Heart left ventricle (tissue), 16 donors: ENCODE measurements at regions not wholly inside any gene's neighbourhood (a gene's known extent, or its start where the extent isn't known, plus 50 kb on each side); places are given as distances from the start of the nearest gene placed in this dataset.

Source experiments
- ATAC-seq, 4 donors: fragments of 200-7000 bp; cut with Tn5 transposase; one replicate each; pipeline ENCODE4 v1.9.1; 2020 to 2022; ENCODE audit warnings: moderate library complexity in 4 of 4, mild to moderate bottlenecking in 3 of 4, moderate number of reproducible peaks in 1 of 4
- DNase-seq, 5 donors: peaks; one replicate each; pipeline ENCODE4 v3.0.0-alpha.2; 2020
- H3K27ac ChIP-seq, 12 donors: fragments of 200-600 bp; sonication (generic) in 4 of 12; one replicate each; pipeline versions ENCODE4 v1.5.0 to v1.8.0; 2016 to 2022; ENCODE audit warnings: mild to moderate bottlenecking in 2 of 12
- H3K27me3 ChIP-seq, 9 donors: fragments of 200-600 bp; sonication (generic) in 2 of 9; one replicate each; pipeline versions ENCODE4 v1.5.1 to v1.8.0; 2016 to 2022; ENCODE audit warnings: mild to moderate bottlenecking in 3 of 9
- H3K36me3 ChIP-seq, 9 donors: fragments of 200-600 bp; sonication (generic) in 2 of 9; one replicate each; pipeline versions ENCODE4 v1.5.0 to v1.8.0; 2018 to 2022; ENCODE audit warnings: mild to moderate bottlenecking in 2 of 9
- H3K4me1 ChIP-seq, 12 donors: fragments of 200-600 bp; sonication (generic) in 4 of 12; one replicate each; pipeline versions ENCODE4 v1.5.0 to v1.8.0; 2016 to 2022; ENCODE audit warnings: mild to moderate bottlenecking in 3 of 12
- H3K4me3 ChIP-seq, 12 donors: fragments of 200-600 bp; sonication (generic) in 4 of 12; one replicate each; pipeline versions ENCODE4 v1.5.0 to v1.8.0; 2017 to 2022; ENCODE audit warnings: mild to moderate bottlenecking in 9 of 12, moderate library complexity in 4 of 12
- H3K9me3 ChIP-seq, 12 donors: fragments of 200-600 bp; sonication (generic) in 4 of 12; one replicate each; pipeline versions ENCODE4 v1.5.0 to v1.8.0; 2016 to 2022; ENCODE audit warnings: mild to moderate bottlenecking in 1 of 12
- POLR2A ChIP-seq, 2 donors: fragments of 450-650 bp; IDR thresholded peaks; one replicate each; pipeline ENCODE4 v1.6.1; 2017; ENCODE audit warnings: antibody characterized with exemption in 2 of 2, mild to moderate bottlenecking in 2 of 2, moderate library complexity in 2 of 2
- WGBS, 4 donors: extraction: QIAGEN DNeasy Blood & Tissue Kit in 2 of 4; methylation state at CpG; one replicate each; pipeline versions ENCODE4 v1.1.5 to v1.1.7; 2013 to 2018; 5-methylcytosine and 5-hydroxymethylcytosine counted together
- intact Hi-C, 10 donors: fragments of 100-400 bp; cut with DNase I; formaldehyde crosslinking; loops; one replicate each; pipeline versions ENCODE4 v1.11.1 to v1.14.2; 2022
- TF ChIP-seq, protein P1 (sequence below), 12 donors: fragments of 200-600 bp; sonication (generic) in 4 of 12; IDR thresholded peaks; one replicate each; pipeline versions ENCODE4 v1.5.0 to v1.8.0; 2018 to 2022; ENCODE audit warnings: antibody characterized with exemption in 12 of 12, mild to moderate bottlenecking in 5 of 12
- donor health status: ischemic (EF 13 %, LVEDD 7.1; RV severe dilation, severe dysfunction).
- donor health status: healthy with polysubstance abuse.
- donor health status: DM: no; HTN: yes; CAD: no.
- donor health status: DM: no; HTN: no; CAD: no.
- donor health status: ischemic (EF 25% LVEDD 6.9; RV normal size, moderate dysfunction).
- donor health status: ischemic (EF 25% LVEDD 5.7; RV mildly dilated, moderate dysfunction).
- donor health status: healthy.
- donor health status: DM: yes; HTN: yes; CAD: no.
- donor health status: ischemic (EF 35%, LVEDD 5.7; RV mildly dilated, moderate dysfunction).
- donor health status: nonischemic (EF 11% LVEDD 7.7; RV severe dilation, severe dysfunction).
- donor health status: DM: yes; HTN: yes; CAD: no.
- donor health status: PGD.
- donor health status: ischemic (EF 29% LVEDD 5.4; RV normal size, mild dysfunction).
- donor health status: nonischemic (EF 23%, LVEDD 6.1; RV moderate dilation, normal function).

DNA sequence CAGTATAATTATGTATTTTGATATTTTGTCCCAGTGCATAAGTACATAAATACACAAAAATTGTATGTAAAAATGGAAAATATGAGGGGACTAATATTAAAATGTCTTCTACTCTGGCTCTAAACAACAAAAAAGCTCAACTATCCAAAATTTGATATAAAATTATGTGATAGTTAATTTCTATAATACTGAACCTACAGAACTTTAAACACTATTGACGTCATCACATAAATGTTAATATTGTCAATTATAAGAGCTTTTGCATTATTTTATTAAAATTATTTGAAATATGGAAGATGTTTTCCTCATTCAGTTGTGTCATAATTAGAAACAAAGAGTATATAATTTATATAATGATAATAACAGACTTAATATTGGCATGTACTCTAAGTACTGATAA is 1139.7 kb upstream of the TMEFF2 start:
- intact Hi-C loops = no loop called here
- ATAC-seq = no peak
- H3K36me3 ChIP-seq = no peaks in the 10 kb centered on the region
- H3K4me1 ChIP-seq = no peaks in the 10 kb centered on the region
- no peak overlapping the region for H3K4me3 ChIP-seq
- no peaks in the 10 kb centered on the region for H3K27me3 ChIP-seq
- H3K27ac ChIP-seq = no peak overlapping the region
- 83 to 86% (median 85%) methylated on average over 1 of the region's 1 CpG for WGBS, 4 donors
- TF ChIP-seq POLR2A (IDR thresholded peaks at IDR 0.05) = no peak
- TF ChIP-seq, protein P1, sequence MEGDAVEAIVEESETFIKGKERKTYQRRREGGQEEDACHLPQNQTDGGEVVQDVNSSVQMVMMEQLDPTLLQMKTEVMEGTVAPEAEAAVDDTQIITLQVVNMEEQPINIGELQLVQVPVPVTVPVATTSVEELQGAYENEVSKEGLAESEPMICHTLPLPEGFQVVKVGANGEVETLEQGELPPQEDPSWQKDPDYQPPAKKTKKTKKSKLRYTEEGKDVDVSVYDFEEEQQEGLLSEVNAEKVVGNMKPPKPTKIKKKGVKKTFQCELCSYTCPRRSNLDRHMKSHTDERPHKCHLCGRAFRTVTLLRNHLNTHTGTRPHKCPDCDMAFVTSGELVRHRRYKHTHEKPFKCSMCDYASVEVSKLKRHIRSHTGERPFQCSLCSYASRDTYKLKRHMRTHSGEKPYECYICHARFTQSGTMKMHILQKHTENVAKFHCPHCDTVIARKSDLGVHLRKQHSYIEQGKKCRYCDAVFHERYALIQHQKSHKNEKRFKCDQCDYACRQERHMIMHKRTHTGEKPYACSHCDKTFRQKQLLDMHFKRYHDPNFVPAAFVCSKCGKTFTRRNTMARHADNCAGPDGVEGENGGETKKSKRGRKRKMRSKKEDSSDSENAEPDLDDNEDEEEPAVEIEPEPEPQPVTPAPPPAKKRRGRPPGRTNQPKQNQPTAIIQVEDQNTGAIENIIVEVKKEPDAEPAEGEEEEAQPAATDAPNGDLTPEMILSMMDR (IDR thresholded peaks at IDR 0.05) = no peak
- no peak for DNase-seq
- H3K9me3 ChIP-seq = no peaks in the 10 kb centered on the region

DNA sequence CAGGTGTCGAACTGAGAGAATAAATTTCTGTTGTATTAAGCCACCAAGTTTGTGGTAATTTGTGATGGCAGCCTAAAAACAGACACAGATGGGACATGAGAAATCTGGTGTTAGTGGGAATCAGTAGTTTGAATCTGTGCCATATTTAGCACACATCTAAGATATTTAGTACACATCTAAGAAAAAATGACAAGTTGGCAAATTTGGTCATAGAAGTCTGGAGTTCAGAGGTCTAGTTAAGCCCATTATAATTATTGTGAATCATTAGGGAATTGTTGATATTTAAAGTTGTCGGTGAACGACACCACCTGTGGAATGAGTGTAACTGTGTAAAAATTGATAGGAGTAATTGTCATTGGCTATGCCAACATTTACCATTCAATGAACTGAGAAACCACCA is 1138.8 kb upstream of the TMEFF2 start:
- Histone ChIP-seq H3K36me3 (no peaks in the 10 kb centered on the region), H3K27me3 (no peaks in the 10 kb centered on the region), H3K9me3 (no peaks in the 10 kb centered on the region), H3K27ac (no peak overlapping the region), H3K4me1 (no peaks in the 10 kb centered on the region), H3K4me3 (no peak overlapping the region)
- DNase-seq = no peak
- WGBS, 4 donors = 86 to 92% (median 90%) methylated on average over 3 of the region's 3 CpGs
- TF ChIP-seq, protein P1 (IDR thresholded peaks at IDR 0.05) = no peak
- TF ChIP-seq POLR2A (IDR thresholded peaks at IDR 0.05) = no peak
- ATAC-seq = no peak
- intact Hi-C loops = no loop called here

DNA sequence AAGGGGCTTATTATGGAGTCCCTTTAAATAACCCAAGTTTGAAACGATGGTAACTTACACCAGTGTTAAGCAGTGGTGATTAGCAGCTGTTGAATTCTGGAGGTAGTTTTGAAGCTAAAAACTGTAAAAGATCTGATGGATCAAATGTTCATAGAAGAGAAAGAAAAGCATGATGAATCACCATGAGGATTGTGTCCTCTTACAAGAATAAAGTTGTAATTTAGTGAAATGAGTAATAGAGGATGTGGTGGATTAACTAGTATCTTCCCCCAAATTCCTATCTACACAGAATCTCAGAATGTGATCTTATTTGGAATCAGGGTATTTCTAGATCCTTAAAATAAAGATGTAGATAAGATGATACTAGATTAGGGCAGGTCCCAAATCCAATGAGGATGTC is 1138.2 kb upstream of the TMEFF2 start:
- no peak for ATAC-seq
- H3K36me3 ChIP-seq = no peaks in the 10 kb centered on the region
- DNase-seq = no peak
- 49 to 67% (median 56%) methylated on average over 1 of the region's 1 CpG for WGBS, 4 donors
- H3K4me1 ChIP-seq = no peaks in the 10 kb centered on the region
- H3K4me3 ChIP-seq = no peak overlapping the region
- no peak for TF ChIP-seq POLR2A (IDR thresholded peaks at IDR 0.05)
- TF ChIP-seq, protein P1 (IDR thresholded peaks at IDR 0.05) = no peak
- intact Hi-C loops = no loop called here
- no peaks in the 10 kb centered on the region for H3K9me3 ChIP-seq
- no peak overlapping the region for H3K27ac ChIP-seq
- H3K27me3 ChIP-seq = no peaks in the 10 kb centered on the region

DNA sequence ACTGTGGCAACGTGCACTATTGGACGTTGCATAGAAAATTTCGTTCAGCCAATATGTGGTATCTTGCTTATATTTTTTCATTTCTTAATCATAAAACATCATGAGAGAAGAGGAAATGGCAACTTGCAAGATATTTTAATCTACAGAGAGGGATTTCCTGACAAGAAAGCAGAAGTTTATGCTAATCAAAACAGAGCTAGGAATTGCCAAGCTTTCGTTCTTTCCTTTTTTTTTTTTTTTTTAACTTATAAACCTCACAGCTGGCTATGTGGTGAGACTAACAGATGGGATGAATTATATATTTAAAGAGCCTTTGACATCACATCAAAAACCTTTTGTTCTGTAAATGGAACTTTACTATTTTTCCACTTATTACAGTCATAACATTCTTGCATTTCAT is 1136.9 kb upstream of the TMEFF2 start:
- Histone ChIP-seq H3K9me3 (no peaks in the 10 kb centered on the region), H3K36me3 (no peaks in the 10 kb centered on the region), H3K4me3 (no peak overlapping the region), H3K27me3 (no peaks in the 10 kb centered on the region), H3K4me1 (no peaks in the 10 kb centered on the region), H3K27ac (no peak overlapping the region)
- 44 to 57% (median 52%) methylated on average over 4 of the region's 4 CpGs for WGBS, 4 donors
- ATAC-seq (no peak), DNase-seq (no peak)
- intact Hi-C loops = no loop called here
- TF ChIP-seq, protein P1 (IDR thresholded peaks at IDR 0.05) = no peak
- no peak for TF ChIP-seq POLR2A (IDR thresholded peaks at IDR 0.05)
